H1 (cell line): ENCODE measurements at regions not wholly inside any gene's neighbourhood (a gene's known extent, or its start where the extent isn't known, plus 50 kb on each side); places are given as distances from the start of the nearest gene placed in this dataset.

Experiments used
- CTCF ChIA-PET: fragments of 300-600 bp; sonication (Branson Sonifier 250); formaldehyde crosslinking; loops from one replicate; lab custom pipeline; 2021; ENCODE audit not compliant: partially characterized antibody; lab: Charles Lee
- POLR2A ChIA-PET: fragments of 300-600 bp; sonication (Branson Sonifier 250); formaldehyde crosslinking; loops from one replicate; lab custom pipeline; 2021; ENCODE audit warnings: inconsistent platforms; ENCODE audit not compliant: partially characterized antibody; lab: Charles Lee
- DNase-seq, 2 experiments: peaks; one replicate each; pipeline versions ENCODE4 v3.0.0 to v3.0.0-alpha.2; 2010 to 2022; ENCODE audit warnings: low spot score in 2 of 2, low read depth in 1 of 2, mixed read lengths in 1 of 2
- FAIRE-seq: peaks from 2 replicates; lab custom pipeline; 2011; peaks lifted over from hg19 to GRCh38; lab: Jason Lieb, UNC
- H2AFZ ChIP-seq: 2 replicates; pipeline ENCODE4 v1.8.1; 2012; ENCODE audit warnings: low read length, inconsistent platforms
- H2AK5ac ChIP-seq: 2 replicates; pipeline ENCODE4 v1.6.1; 2013; ENCODE audit warnings: low read depth, low read length
- H2BK120ac ChIP-seq: replicated peaks from 2 replicates; pipeline ENCODE3; 2013; ENCODE audit warnings: low read depth, low read length, inconsistent platforms
- H2BK12ac ChIP-seq: 2 replicates; pipeline ENCODE4 v1.6.1; 2013; ENCODE audit warnings: low read depth, low read length
- H2BK15ac ChIP-seq: 2 replicates; pipeline ENCODE4 v1.6.1; 2013; ENCODE audit warnings: low read length
- H2BK20ac ChIP-seq: 2 replicates; pipeline ENCODE4 v1.6.1; 2013; ENCODE audit warnings: low read length
- H2BK5ac ChIP-seq: 2 replicates; pipeline ENCODE4 v1.6.1; 2013; ENCODE audit warnings: low read depth, low read length
- H3K14ac ChIP-seq: 2 replicates; pipeline ENCODE4 v1.6.1; 2013; ENCODE audit warnings: inconsistent platforms; ENCODE audit not compliant: insufficient read length
- H3K18ac ChIP-seq: 2 replicates; pipeline ENCODE4 v1.6.1; 2013; ENCODE audit warnings: low read length; ENCODE audit errors: extremely low read depth
- H3K23ac ChIP-seq: 2 replicates; pipeline ENCODE4 v1.6.1; 2013; ENCODE audit warnings: inconsistent platforms; ENCODE audit not compliant: insufficient read length
- H3K23me2 ChIP-seq: 2 replicates; pipeline ENCODE4 v1.6.1; 2013; ENCODE audit warnings: low read depth, low read length
- H3K27ac ChIP-seq: 2 replicates; pipeline ENCODE4 v1.6.1; 2011; ENCODE audit warnings: low read depth, low read length, inconsistent platforms
- H3K27me3 ChIP-seq, 4 experiments: replicated peaks in 1 of 4; 1 replicate in 1 of 4; 2 replicates in 3 of 4; pipeline versions ENCODE4 v1.6.1 to v1.8.1; 2011 to 2013; ENCODE audit warnings: low read length in 3 of 4, mild to moderate bottlenecking in 3 of 4, inconsistent platforms in 2 of 4, mixed read lengths in 2 of 4, moderate library complexity in 1 of 4; ENCODE audit not compliant: control insufficient read depth in 3 of 4, insufficient read depth in 3 of 4; ENCODE audit errors: extremely low read depth in 1 of 4
- H3K36me3 ChIP-seq, 4 experiments: 2 replicates each; pipeline versions ENCODE4 v1.6.1 to v1.8.1; 2011 to 2013; ENCODE audit warnings: mild to moderate bottlenecking in 4 of 4, low read length in 3 of 4, moderate library complexity in 2 of 4, control low read depth in 1 of 4, inconsistent platforms in 1 of 4; ENCODE audit not compliant: insufficient read depth in 4 of 4, control insufficient read depth in 2 of 4
- H3K4ac ChIP-seq: replicated peaks from 2 replicates; pipeline ENCODE3; 2013; ENCODE audit warnings: low read length, low read depth, mixed read lengths, inconsistent platforms; ENCODE audit not compliant: insufficient read length
- H3K4me1 ChIP-seq, 4 experiments: replicated peaks in 1 of 4; 1 replicate in 1 of 4; 2 replicates in 3 of 4; pipeline versions ENCODE4 v1.6.1 to v1.8.1; 2011 to 2013; ENCODE audit warnings: low read length in 3 of 4, inconsistent platforms in 2 of 4, mixed read lengths in 1 of 4; ENCODE audit not compliant: insufficient read depth in 4 of 4, control insufficient read depth in 3 of 4
- H3K4me2 ChIP-seq, 2 experiments: 2 replicates each; pipeline versions ENCODE4 v1.6.1 to v1.8.1; 2011 to 2013; ENCODE audit warnings: low read depth in 2 of 2, low read length in 2 of 2, control low read depth in 1 of 2, inconsistent platforms in 1 of 2, mild to moderate bottlenecking in 1 of 2; ENCODE audit not compliant: insufficient read depth in 1 of 2
- H3K4me3 ChIP-seq, 4 experiments: fragments of 200-600, 300-600 bp in 1 of 4; sonication (generic), shearing (Covaris generic), sonication (Bioruptor Twin) in 1 of 4; 2 replicates each; pipeline versions ENCODE4 v1.5.1 to v1.8.1; 2011 to 2016; ENCODE audit warnings: low read length in 4 of 4, low read depth in 3 of 4, control low read depth in 2 of 4, inconsistent platforms in 2 of 4, mild to moderate bottlenecking in 2 of 4, mixed read lengths in 1 of 4, moderate library complexity in 1 of 4; ENCODE audit not compliant: insufficient read depth in 2 of 4; ENCODE audit errors: extremely low read depth in 1 of 4
- H3K56ac ChIP-seq: replicated peaks from 2 replicates; pipeline ENCODE3; 2013; ENCODE audit warnings: low read depth, mild to moderate bottlenecking, mixed read lengths, low read length, inconsistent platforms; ENCODE audit not compliant: insufficient read length
- H3K79me1 ChIP-seq: 2 replicates; pipeline ENCODE4 v1.6.1; 2013; ENCODE audit warnings: low read depth, low read length, control low read depth
- H3K79me2 ChIP-seq, 2 experiments: 2 replicates each; pipeline versions ENCODE4 v1.6.1 to v1.8.1; 2012 to 2013; ENCODE audit warnings: low read length in 2 of 2, mild to moderate bottlenecking in 2 of 2, inconsistent platforms in 1 of 2; ENCODE audit not compliant: insufficient read depth in 2 of 2, control insufficient read depth in 1 of 2
- H3K9ac ChIP-seq, 4 experiments: replicated peaks in 1 of 4; 1 replicate in 1 of 4; 2 replicates in 3 of 4; pipeline versions ENCODE4 v1.6.1 to v1.8.1; 2011 to 2013; ENCODE audit warnings: low read depth in 3 of 4, low read length in 3 of 4, control low read depth in 2 of 4, mild to moderate bottlenecking in 2 of 4, moderate library complexity in 2 of 4, inconsistent platforms in 1 of 4; ENCODE audit errors: extremely low read depth in 1 of 4
- H3K9me3 ChIP-seq, 2 experiments: 2 replicates each; pipeline versions ENCODE4 v1.6.1 to v1.8.1; 2012 to 2013; ENCODE audit warnings: mild to moderate bottlenecking in 2 of 2, moderate library complexity in 2 of 2, control low read depth in 1 of 2, inconsistent platforms in 1 of 2, low read depth in 1 of 2, low read length in 1 of 2, mixed read lengths in 1 of 2; ENCODE audit not compliant: insufficient read depth in 2 of 2
- H4K20me1 ChIP-seq, 2 experiments: replicated peaks in 1 of 2; 2 replicates each; pipeline versions ENCODE3 to v1.8.1; 2011 to 2013; ENCODE audit warnings: inconsistent platforms in 2 of 2, low read length in 2 of 2, mild to moderate bottlenecking in 1 of 2; ENCODE audit not compliant: insufficient read depth in 2 of 2, control insufficient read depth in 1 of 2
- H4K5ac ChIP-seq: 2 replicates; pipeline ENCODE4 v1.6.1; 2013; ENCODE audit warnings: low read length, low read depth, mixed read lengths, inconsistent platforms; ENCODE audit not compliant: insufficient read length
- H4K8ac ChIP-seq: 2 replicates; pipeline ENCODE4 v1.8.0; 2013; ENCODE audit warnings: mild to moderate bottlenecking, moderate library complexity, low read length, inconsistent platforms; ENCODE audit not compliant: insufficient read depth; ENCODE audit errors: extremely low read depth
- H4K91ac ChIP-seq: replicated peaks from 2 replicates; pipeline ENCODE3; 2013; ENCODE audit warnings: low read length, mixed read lengths, inconsistent platforms; ENCODE audit not compliant: insufficient read length
- CTCF ChIP-seq, 3 experiments: IDR thresholded peaks; 1 replicate in 2 of 3; 2 replicates in 1 of 3; pipeline versions ENCODE4 v1.5.1 to v1.6.1; 2011; ENCODE audit warnings: low read length in 3 of 3, mild to moderate bottlenecking in 3 of 3, inconsistent platforms in 2 of 3, low read depth in 1 of 3, moderate library complexity in 1 of 3; ENCODE audit not compliant: insufficient read depth in 1 of 3; ENCODE audit errors: control extremely low read depth in 1 of 3
- KDM4A ChIP-seq: IDR thresholded peaks from one replicate; pipeline ENCODE4 v1.7.1; 2012; ENCODE audit warnings: low read depth, mild to moderate bottlenecking, moderate library complexity, low read length, inconsistent platforms; ENCODE audit not compliant: severe bottlenecking
- NANOG ChIP-seq: IDR thresholded peaks from 2 replicates; pipeline ENCODE4 v1.6.1; 2011; ENCODE audit warnings: low read length, low read depth, mild to moderate bottlenecking, inconsistent platforms; ENCODE audit not compliant: insufficient read depth, poor library complexity, severe bottlenecking
- RAD21 ChIP-seq, 2 experiments: IDR thresholded peaks in 1 of 2; conservative IDR thresholded peaks in 1 of 2; 2 replicates each; pipeline ENCODE4 v1.6.1; 2011; ENCODE audit warnings: low read depth in 2 of 2, low read length in 2 of 2, improper control_type of control experiment in 1 of 2, inconsistent platforms in 1 of 2, mild to moderate bottlenecking in 1 of 2, moderate library complexity in 1 of 2
- RNF2 ChIP-seq: fragments of 200-900, 300-1000 bp; sonication (generic); IDR thresholded peaks from 2 replicates; pipeline ENCODE4 v1.7.1; 2016; ENCODE audit warnings: borderline replicate concordance, low read depth, mild to moderate bottlenecking, antibody characterized with exemption, low read length; ENCODE audit not compliant: poor library complexity, severe bottlenecking; ENCODE audit errors: missing control alignments
- TEAD4 ChIP-seq: IDR thresholded peaks from 2 replicates; pipeline ENCODE4 v1.6.1; 2012; ENCODE audit warnings: low read depth, low read length, inconsistent platforms, mixed read lengths

DNA sequence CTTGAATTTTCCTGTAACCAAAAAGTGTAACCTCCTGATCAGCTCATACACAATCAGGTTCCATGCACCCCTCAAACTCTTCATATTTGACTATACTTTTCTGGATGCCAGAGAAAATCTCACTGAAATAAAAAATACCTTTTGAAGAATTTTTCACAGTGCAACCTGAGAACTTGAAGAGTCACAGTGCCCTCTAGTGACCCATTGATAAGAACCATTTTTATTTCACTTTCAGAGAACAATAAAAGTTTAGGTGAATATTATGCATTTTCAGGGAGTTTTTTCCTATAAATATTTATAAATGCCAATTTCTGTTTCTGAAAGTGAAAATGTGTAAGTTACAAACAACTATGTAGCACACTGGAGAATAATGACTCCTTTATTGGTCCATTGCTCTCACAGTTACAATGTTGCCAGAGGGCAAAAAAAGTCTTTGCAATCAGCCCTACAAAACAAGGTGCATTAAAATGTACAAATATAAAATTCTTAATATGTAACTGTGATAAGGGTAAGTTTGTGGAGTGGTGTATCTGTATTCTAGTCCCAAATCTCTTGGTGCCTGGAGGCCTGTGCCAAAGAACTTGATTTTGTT is 153.6 kb upstream of the INTU start:
- Histone ChIP-seq H3K4me1 (no peaks in the 10 kb centered on the region), H4K5ac (no peak overlapping the region), H2BK120ac (peak overlapping the region; percentile 33), H3K14ac (no peak overlapping the region), H4K91ac (no peak overlapping the region), H3K4ac (no peak overlapping the region), H3K79me2 (no peaks in the 10 kb centered on the region), H3K56ac (no peak overlapping the region), H3K79me1 (no peaks in the 10 kb centered on the region), H3K9ac (no peak overlapping the region), H2AFZ (0 out of 2 replicates have a peak overlapping the region, but pooled peaks have one; percentile 27), H3K4me3 (no peak overlapping the region), H2BK15ac (no peak overlapping the region), H3K18ac (no peak overlapping the region), H2BK12ac (no peak overlapping the region), H3K36me3 (no peaks in the 10 kb centered on the region), H3K27ac (no peak overlapping the region), H4K8ac (no peak overlapping the region), H4K20me1 (no peaks in the 10 kb centered on the region), H3K9me3 (no peaks in the 10 kb centered on the region), H3K4me2 (no peak overlapping the region), H2BK5ac (no peak overlapping the region), H3K23me2 (no peaks in the 10 kb centered on the region), H2BK20ac (no peak overlapping the region), H3K23ac (no peak overlapping the region), H2AK5ac (no peak overlapping the region), H3K27me3 (no peaks in the 10 kb centered on the region)
- peak in 2 of 3 experiments; percentile 34 to 43; a peak in 2 of 4 replicates for TF ChIP-seq CTCF (IDR thresholded peaks at IDR 0.05; ENCODE audit: control extremely low read depth in 1 of 3, insufficient read depth in 1 of 3, low read depth in 1 of 3, low read length in 3 of 3)
- peak; percentile 70 to 79 for TF ChIP-seq RAD21 (IDR thresholded peaks at IDR 0.05 in 1 of 2, conservative IDR thresholded peaks at IDR 0.05 in 1 of 2; ENCODE audit: low read depth in 2 of 2, low read length in 2 of 2)
- TF ChIP-seq NANOG: no peak
- TF ChIP-seq RNF2: no peak
- no peak for TF ChIP-seq TEAD4
- no peak for TF ChIP-seq KDM4A
- CTCF ChIA-PET: interaction anchor here (0.6 to 1.1 kb wide), 11 partner anchors 11 to 956 kb away, joined by 3 to 4 read pairs (median 3); no protein-coding TSS in a partner anchor
- DNase-seq (no peak), FAIRE-seq (no peak)
- POLR2A ChIA-PET: no interaction called here
